NCI-H146 treated with DMSO at 0.1 percent for 48 hours (cell line): ENCODE measurements at regions not wholly inside any gene's neighbourhood (a gene's known extent, or its start where the extent isn't known, plus 50 kb on each side); places are given as distances from the start of the nearest gene placed in this dataset.
"Not testable (repeated sequence)": the region's sequence is repeated elsewhere in the genome, so short reads cannot be mapped to it uniquely, and the experiment has no call there.

ENCODE experiments used
- DNase-seq: peaks from one replicate; lab custom pipeline; 2025; ENCODE audit not compliant: unreplicated experiment; lab: John Stamatoyannopoulos, UW

DNA sequence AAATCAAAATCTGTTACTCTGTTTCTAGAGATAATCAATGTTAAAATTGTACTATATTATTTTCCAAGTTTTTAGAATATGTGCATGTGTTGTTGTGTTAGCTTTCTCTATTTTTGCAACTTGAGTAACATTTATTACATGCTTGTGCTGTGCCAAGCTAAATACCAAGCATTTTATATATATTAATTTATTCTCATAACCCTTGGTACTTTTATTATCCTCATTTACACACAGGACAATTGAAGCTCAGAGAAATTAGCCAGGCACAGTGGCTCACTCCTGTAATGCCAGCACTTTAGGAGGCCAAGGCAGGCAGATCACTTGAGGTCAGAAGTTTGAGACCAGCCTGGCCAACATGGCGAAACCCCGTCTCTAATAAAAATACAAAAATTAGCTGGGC, 254.0 kb upstream of the DMRT1 start:
- no peak for DNase-seq

- DNase-seq, result no peak
Observed at GRCh38 chr9:588981-589380, 252.5 kb upstream of the DMRT1 start.

GRCh38 chr9:589723-590122, 251.8 kb upstream of the DMRT1 start:
- no peak for DNase-seq

GRCh38 chr9:591292-591691, 250.2 kb upstream of the DMRT1 start:
- DNase-seq, result no peak

DNA sequence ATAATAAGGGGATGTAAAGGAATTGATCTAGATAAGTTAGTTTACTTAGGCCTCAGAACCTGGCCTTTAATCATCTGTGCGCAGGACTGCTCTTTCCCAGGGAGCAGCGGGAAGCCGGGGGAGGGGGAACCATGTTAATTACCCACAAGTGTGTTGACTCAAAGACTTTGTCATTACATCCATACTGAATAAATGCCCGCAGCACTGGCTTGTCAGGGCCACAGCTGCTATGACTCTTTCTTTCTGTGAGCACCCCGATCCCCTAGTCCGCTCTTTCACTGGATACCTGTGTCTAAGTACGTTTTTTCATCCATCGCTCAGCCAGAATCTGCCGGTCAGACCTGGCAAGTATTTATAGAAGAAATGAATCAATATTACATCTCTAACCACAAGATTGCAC, 249.3 kb upstream of the DMRT1 start:
- DNase-seq, result no peak

- DNase-seq, result no peak
Observed at GRCh38 chr9:592733-593132, 248.8 kb upstream of the DMRT1 start.

DNA sequence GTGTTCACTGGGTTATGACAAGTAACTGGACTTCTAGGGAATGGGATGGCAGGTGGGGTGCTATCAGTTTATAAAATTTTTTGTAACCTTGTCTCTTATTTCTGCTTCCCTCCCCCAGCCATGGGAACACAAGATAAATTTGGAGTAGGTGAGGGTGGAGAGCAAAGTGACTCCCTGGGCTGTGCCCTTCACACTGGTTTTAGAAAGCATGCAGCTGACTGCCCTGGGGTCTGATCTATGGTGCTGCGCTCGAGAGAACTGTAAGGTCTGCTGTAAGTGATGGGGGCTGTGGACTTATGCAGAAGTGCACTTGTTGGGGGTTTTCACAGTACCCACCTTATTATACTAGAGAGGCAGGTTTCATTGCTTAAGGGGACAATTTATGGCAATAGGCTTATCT, 247.7 kb upstream of the DMRT1 start:
- DNase-seq, result no peak

DNA sequence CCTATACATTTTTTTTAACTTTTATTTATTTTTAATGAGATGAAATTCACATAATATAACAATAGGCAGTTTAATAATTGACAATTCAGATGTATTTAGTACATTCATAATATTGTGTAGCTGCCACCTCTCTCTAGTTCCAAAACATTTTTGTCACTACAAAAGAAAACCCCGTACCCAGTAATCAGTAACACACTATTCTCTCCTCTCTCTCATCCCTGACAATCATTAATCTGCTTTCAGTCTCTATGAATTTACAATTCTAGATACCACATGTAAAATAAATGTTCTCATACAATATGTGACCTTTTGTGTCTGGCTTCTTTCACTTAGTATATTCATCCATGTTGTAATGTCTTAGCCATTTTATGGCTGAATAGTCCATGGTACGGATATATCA, 244.8 kb upstream of the DMRT1 start:
- no peak for DNase-seq

- DNase-seq, result no peak
Observed at GRCh38 chr9:600006-600405, 241.5 kb upstream of the DMRT1 start.

DNA sequence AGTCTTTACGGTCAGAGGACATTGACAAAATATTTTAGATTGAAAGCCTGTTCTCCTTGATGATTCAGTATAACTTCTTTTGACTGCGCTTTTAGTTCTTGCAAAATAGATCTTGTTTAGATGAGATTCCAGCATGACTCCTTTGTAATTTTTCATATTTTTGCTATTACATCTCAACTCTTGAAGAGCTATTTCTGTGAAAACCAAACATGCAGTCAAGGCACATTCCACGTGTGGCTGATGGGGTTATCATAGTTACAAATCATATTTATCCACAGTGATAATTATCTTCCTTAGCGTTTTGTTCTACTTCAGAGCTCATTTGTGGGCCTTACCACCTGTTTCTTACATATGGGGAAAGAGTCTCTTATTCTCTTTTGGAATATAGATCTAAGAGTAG, 238.8 kb upstream of the DMRT1 start:
- DNase-seq, result no peak

DNA sequence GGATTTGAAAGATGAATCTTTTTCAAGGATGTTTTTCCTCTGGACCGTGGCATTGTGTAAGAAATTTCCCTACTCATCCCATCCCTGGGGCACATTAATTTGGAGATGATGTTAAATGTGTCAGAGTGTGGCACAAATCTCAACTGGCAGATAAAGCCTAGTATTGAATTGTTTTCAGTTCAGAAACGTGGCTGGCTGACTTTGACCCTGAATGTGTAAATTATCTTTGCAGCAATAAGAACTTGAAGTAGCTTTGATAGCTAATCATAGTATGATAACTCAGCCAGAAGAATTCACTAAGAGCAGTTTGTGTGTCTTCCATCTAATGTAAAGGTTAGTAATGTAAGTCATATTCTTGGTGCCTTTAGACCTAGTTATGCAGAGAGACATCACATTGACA, 238.4 kb upstream of the DMRT1 start:
- no peak for DNase-seq

GRCh38 chr9:607417-607816, 234.1 kb upstream of the DMRT1 start:
- no peak for DNase-seq

DNA sequence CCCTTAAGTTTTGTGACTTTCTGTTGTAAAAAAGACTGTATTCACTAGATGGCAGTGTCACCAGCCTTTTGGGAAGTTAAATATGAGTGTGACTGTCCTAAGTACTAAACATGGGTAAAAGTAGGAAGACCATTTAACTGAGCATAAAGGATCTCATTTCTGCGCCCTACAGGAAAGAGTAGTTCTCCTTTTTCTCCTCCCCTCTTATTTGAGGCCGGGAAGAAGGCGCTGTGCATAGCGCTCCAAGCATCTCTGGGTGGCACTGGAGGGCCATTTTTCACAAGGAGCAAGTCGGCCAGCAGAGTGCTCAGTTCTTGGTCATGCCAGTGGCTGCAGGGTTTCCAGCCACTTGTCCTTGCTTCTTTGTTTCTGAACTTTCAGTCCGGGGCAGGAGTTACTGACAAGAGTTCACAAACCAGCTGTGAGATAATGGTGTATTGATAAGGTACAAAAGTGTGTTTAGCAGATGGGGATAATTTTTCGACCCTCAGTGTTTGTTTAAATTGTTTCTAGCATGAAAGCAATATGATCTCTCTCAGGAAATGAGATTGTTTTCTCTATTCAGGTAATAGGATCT, 227.6 kb upstream of the DMRT1 start:
- no peak for DNase-seq

DNA sequence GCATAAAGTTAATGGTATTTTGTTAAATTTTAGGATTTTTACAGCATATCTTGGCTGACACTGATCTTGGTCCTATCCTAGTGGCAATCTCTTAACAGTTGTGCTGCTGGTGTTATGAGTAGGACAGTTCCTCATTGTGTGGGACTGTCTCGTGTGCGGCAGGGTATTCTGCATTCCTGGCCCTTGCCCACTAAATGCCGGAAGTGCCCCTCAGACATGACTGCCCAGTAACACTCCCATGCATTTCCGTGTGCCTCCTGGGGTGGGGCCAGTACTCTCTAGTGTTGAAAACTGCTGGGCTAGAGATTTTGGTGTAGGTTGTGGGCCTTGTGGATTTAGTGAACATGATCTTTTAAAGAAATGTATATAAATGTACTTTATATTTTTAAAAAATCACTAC, 227.1 kb upstream of the DMRT1 start:
- DNase-seq, result no peak

DNA sequence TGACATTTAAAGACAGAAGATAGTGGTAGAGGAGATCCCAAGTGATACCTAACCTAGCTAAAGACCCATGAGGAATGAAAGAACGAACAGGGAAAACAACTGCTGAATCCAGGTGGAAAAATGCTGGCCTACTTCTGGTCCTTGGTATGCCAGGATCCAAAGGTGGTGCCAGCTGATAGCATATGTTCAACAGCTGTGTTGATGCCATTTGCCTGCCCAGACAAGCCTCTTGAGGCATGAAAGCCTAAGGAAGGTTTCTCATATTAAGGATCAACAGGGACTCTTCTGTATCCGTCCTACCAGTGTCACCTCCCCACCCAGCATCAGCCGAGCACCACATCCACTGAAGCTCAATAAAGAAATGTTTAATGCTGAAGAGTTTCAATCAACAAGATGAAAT, 225.7 kb upstream of the DMRT1 start:
- no peak for DNase-seq

DNA sequence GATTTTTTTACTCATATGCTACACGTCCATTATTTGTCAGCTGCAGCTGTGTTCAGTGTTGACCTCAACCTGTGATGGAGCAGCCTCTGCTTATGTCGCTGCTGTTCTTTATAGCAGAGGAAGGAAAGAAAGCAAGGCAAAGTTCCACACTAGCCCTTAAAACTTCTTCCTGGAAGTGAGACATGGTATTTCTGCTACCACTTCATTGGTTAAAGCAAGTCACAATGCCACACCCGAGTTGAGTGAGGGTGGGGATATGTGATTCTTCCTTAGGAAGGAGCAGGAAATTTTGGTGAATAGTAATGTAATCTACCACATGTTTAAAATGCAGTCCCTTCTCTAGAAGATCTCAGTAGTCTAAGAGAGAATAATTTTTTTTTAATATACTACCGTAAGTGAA, 224.8 kb upstream of the DMRT1 start:
- no peak for DNase-seq

DNA sequence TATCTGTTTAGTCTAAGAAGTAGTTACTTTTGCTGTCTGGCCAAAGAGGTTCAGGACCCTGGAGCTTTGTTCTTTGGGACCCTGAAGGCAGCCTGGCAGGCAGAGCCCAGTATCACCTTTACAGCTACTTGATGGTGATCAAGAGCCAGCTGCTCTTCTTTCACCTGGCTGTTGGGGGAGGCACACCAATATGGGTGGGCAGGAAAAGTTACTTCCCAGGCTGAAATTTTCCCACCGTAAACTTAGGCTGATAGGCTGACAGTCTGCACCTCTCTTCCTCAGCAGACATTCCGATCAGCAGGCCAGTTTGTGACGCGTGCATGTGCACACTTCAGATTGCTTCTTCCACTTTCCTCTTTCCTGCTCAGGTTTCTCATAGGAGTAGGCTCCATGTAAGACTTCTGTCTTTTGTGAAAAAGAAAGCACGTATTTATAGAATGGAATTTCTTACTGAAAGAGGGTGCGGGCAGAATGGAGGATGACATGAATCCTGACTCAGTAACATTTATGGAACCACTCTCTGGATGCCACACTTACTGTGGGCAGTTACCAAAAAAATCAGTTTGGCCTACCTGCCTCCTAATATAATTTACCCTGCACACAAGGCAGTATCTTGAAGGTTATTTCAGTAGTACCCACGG, 223.9 kb upstream of the DMRT1 start:
- DNase-seq, result no peak

GRCh38 chr9:618478-618877, 223.0 kb upstream of the DMRT1 start:
- DNase-seq, result no peak

- no peak for DNase-seq
Observed at GRCh38 chr9:621201-621855, 220.2 kb upstream of the DMRT1 start.

GRCh38 chr9:624935-625500, 216.5 kb upstream of the DMRT1 start:
- no peak for DNase-seq

- DNase-seq, result no peak
Observed at GRCh38 chr9:625613-626012, 215.9 kb upstream of the DMRT1 start.

DNA sequence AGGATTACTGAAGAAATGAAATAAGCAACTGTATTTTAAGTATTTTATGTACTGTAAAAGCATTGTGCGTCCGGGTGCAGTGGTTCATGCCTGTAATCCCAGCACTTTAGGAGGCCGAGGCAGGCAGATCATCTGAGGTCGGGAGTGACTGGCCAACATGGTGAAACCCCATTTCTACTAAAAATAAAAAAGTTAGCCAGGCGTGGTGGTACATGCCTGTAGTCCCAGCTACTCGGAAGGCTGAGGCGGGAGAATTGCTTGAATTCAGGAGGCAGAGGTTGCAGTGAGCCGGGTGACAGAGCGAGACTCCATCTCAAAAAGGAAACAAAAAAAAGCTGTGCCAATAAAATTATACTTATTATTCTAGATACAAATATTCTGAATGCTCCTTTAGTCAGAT, 215.4 kb upstream of the DMRT1 start:
- not testable (repeated sequence) for DNase-seq

DNA sequence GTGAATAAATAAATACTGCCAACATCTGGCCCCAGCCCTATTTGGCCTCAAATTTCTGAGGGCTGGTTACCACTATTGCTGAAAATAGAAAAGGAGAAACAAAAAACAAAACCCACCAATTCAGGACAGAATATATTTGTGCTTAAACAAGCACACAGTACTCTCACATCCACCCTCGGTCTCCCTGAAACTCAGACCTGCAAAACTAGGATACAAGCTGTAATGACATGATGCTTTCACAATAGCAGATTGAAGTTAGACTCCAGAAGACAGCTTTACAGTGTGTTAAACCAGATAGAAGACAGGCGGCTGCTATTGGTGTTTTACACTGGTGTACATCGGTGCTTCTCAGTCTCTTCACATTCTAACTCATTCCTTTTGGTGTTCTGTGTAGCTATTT, 214.9 kb upstream of the DMRT1 start:
- no peak for DNase-seq
